ENCODE measurements at regions not wholly inside any gene's neighbourhood (a gene's known extent, or its start where the extent isn't known, plus 50 kb on each side); places are given as distances from the start of the nearest gene placed in this dataset.
"Not testable (repeated sequence)": the region's sequence is repeated elsewhere in the genome, so short reads cannot be mapped to it uniquely, and the experiment has no call there.

DNA sequence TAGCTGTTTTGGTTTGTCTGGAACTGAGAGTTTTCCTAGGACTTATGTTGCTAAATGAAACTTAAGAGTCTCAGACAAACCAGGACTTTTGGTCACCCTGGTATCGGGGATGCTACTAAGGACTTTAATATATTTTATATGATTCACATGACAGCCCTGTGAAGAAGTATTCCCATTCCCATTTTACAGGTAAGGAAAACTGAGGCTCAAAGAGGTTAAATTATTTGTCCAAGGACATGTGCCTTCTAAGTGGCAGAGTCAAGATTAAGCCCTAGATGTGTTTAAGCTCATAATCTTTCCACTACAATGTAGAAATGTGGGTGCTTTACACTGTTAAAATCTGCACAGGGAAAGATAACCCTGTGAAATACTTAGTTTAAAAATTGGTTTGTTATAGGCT is 77.7 kb upstream of the ATP5MC3 start:
- H3K4me3 ChIP-seq (ENCODE audit: low read length) = no peak overlapping the region
- DNase-seq (ENCODE audit: low read depth) = no peak
- TF ChIP-seq, protein P1, sequence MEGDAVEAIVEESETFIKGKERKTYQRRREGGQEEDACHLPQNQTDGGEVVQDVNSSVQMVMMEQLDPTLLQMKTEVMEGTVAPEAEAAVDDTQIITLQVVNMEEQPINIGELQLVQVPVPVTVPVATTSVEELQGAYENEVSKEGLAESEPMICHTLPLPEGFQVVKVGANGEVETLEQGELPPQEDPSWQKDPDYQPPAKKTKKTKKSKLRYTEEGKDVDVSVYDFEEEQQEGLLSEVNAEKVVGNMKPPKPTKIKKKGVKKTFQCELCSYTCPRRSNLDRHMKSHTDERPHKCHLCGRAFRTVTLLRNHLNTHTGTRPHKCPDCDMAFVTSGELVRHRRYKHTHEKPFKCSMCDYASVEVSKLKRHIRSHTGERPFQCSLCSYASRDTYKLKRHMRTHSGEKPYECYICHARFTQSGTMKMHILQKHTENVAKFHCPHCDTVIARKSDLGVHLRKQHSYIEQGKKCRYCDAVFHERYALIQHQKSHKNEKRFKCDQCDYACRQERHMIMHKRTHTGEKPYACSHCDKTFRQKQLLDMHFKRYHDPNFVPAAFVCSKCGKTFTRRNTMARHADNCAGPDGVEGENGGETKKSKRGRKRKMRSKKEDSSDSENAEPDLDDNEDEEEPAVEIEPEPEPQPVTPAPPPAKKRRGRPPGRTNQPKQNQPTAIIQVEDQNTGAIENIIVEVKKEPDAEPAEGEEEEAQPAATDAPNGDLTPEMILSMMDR (conservative IDR thresholded peaks at IDR 0.05; ENCODE audit: low read depth, low read length) = no peak

DNA sequence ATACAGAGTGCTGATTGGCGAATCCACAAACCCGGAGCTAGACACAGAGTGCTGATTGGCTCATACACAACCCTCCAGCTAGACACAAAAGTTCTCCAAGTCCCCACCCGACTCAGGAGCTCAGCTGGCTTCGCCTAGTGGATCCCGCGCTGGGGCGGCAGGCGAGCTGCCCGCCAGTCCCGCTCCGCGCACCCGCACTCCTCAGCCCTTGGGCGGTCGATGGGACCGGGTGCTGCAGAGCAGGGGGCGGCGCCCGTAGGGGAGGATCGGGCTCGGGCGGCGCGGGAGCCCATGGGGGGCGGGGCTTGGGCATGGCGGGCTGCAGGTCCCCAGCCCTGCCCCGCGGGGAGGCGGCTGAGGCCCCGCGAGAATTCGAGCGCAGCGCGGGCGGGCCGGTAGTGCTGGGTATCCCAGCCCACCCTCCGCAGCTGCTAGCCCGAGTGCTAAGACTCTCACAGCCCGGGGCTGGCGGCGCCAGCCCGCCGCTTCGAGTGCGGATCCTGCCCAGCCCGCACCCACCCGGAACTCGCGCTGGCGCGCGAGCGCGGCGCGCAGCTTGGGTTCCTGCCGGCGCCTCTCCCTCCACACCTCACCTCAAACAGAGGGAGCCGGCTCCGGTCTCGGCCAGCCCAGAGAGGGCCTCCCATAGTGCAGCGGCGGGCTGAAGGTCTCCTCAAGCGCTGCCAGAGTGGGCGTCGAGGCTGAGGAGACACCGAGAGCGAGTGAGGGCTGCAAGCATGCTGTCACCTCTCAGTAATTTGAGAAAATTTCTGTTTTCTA is 75.5 kb upstream of the ATP5MC3 start:
- H3K4me3 ChIP-seq (ENCODE audit: low read length) = no peak overlapping the region
- no peak for DNase-seq (ENCODE audit: low read depth)
- TF ChIP-seq, protein P1 (conservative IDR thresholded peaks at IDR 0.05; ENCODE audit: low read depth, low read length) = no peak

DNA sequence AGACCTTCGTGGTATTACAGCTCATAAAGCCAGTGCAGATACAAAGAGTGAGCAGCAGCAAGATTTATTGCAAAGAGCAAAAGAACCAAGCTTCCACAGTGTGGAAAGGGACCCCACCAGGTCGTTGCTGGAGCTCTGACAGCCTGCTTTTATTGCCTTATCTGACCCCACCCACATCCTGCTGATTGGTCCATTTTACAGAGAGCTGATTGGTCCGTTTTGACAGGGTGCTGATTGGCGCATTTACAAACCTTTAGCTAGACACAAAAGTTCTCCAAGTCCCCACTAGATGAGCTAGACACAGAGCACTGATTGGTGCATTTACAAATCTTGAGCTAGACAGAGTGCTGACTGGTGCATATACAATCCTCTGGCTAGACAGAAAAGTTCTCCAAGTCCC is 74.9 kb upstream of the ATP5MC3 start:
- not testable (repeated sequence) for H3K4me3 ChIP-seq (ENCODE audit: low read length); DNase-seq (ENCODE audit: low read depth)

DNA sequence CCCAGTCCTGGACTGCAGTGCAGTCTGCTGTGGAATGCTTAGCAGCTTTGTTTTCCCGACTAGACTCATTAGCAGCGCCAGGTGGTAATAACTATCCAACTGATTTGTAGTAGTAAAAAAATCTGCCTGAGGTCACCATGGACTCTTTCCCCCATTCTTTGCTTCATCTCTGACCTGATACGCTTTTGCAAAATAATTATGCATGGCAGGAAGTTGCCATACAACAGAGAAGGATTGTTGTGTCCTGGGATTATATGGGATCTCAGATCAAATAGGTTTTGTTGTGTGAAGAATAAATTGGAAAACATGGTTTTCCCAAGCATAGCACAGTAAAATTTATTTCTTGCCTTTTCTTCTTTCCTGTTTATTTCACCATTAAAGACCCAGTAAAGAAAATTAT is 72.4 kb upstream of the ATP5MC3 start:
- TF ChIP-seq, protein P1 (conservative IDR thresholded peaks at IDR 0.05; ENCODE audit: low read depth, low read length) = no peak
- H3K4me3 ChIP-seq (ENCODE audit: low read length) = no peak overlapping the region
- DNase-seq (ENCODE audit: low read depth) = no peak

DNA sequence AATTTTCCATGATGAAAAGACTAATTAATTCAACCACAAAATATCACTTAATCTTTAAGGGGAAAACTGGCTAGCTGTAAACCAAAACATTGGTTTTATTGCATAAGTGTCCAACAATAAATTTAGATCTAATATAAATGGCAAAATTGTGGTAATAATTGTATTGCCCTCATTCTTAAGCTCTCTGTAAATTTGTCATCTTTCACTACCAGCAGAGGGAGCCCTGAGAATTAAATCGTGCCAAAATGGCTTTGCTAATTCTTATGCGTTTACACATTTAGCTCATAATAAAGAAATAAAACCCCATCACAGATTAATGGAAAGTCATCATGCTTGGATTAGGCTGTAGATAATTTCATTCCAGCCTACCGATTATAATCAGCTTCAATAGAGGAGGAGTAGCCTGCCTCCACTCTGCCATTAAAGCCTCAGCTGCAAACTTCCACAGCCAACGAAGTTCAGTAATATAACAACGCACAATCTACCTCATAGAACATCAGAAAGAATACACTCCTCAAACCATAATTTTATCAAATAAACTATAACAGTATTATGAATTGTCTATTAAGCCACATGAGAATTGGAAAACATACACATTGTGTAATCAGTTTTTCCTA is 70.0 kb upstream of the ATP5MC3 start:
- TF ChIP-seq, protein P1 (conservative IDR thresholded peaks at IDR 0.05; ENCODE audit: low read depth, low read length) = peak; percentile 73
- DNase-seq (ENCODE audit: low read depth) = no peak
- H3K4me3 ChIP-seq (ENCODE audit: low read length) = no peak overlapping the region

DNA sequence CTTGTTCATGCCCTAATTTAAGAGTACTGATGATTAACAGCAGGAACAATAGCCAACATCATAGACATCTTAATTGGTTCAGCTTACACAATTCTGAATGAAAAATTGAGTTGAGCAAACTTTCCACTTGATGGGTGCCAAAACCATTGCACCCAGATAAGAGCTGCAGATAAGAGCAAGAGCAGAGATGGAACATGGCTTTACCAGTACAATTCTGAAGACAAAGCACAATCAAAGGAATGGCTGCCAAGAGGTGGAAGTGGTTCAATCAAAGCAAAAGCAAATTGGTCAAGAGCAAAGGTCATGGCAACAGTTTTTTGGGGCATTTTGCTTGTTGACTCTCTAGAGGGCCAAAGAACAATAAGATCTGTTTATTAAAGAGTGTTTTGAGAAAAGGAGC is 65.6 kb upstream of the ATP5MC3 start:
- no peak overlapping the region for H3K4me3 ChIP-seq (ENCODE audit: low read length)
- DNase-seq (ENCODE audit: low read depth) = no peak
- TF ChIP-seq, protein P1 (conservative IDR thresholded peaks at IDR 0.05; ENCODE audit: low read depth, low read length) = no peak

DNA sequence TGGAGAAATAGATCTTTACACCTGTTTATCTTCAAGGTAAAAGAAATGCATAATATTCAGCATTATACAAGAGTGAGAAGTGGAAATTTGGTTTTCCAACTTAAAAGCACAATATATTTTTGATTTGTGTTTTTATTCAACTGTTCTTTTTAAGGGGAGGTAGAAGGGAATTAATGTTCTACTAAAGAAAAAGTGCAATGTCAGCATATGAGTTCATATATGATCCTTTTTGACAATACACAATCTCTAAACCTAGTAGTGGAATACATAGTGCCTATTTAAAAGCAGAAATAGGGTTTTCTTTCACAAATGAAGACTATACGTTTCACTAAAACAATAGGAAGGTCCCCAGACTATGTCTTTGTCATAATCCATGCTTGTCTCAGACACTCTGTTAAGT is 63.2 kb upstream of the ATP5MC3 start:
- DNase-seq (ENCODE audit: low read depth) = no peak
- TF ChIP-seq, protein P1 (conservative IDR thresholded peaks at IDR 0.05; ENCODE audit: low read depth, low read length) = no peak
- H3K4me3 ChIP-seq (ENCODE audit: low read length) = no peak overlapping the region
